Endothelial cell of umbilical vein (primary cell): ENCODE measurements at regions not wholly inside any gene's neighbourhood (a gene's known extent, or its start where the extent isn't known, plus 50 kb on each side); places are given as distances from the start of the nearest gene placed in this dataset.

Source experiments
- BruUV-seq: library from RNA; stranded (reverse); fragments of 400-500 nt; replicated peaks from 2 replicates; lab custom pipeline; 2021; lab: Mats Ljungman, UMichigan
- CTCF ChIA-PET: fragments of 300-600, 350-600 bp; sonication (Branson Sonifier 250); formaldehyde crosslinking; loops from one replicate; lab custom pipeline; 2021; ENCODE audit warnings: antibody characterized with exemption, inconsistent platforms; lab: Charles Lee
- POLR2A ChIA-PET: fragments of 300-600, 350-600 bp; sonication (Branson Sonifier 250); formaldehyde crosslinking; loops from one replicate; lab custom pipeline; 2021; ENCODE audit warnings: antibody characterized with exemption, inconsistent platforms; lab: Charles Lee
- DNase-seq: peaks from one replicate; pipeline ENCODE4 v3.0.0-alpha.2; 2011; ENCODE audit warnings: low read depth, low spot score
- FAIRE-seq: peaks from 2 replicates; lab custom pipeline; 2011; peaks lifted over from hg19 to GRCh38; lab: Jason Lieb, UNC
- H2AFZ ChIP-seq: 2 replicates; pipeline ENCODE4 v1.6.0; 2012; ENCODE audit warnings: low read depth, low read length, control low read depth, inconsistent platforms
- H3K27ac ChIP-seq: 2 replicates; pipeline ENCODE4 v1.5.1; 2011; ENCODE audit warnings: low read depth, mild to moderate bottlenecking, control low read depth, low read length, moderate library complexity; ENCODE audit not compliant: insufficient read depth
- H3K27me3 ChIP-seq, 2 experiments: 2 replicates each; pipeline versions ENCODE4 v1.6.0 to v1.6.1; 2011; ENCODE audit warnings: low read length in 2 of 2, mixed read lengths in 1 of 2; ENCODE audit not compliant: control insufficient read depth in 2 of 2, insufficient read depth in 2 of 2
- H3K36me3 ChIP-seq, 2 experiments: 2 replicates in 1 of 2; 3 replicates in 1 of 2; pipeline ENCODE4 v1.5.1; 2011; ENCODE audit warnings: low read length in 2 of 2, mild to moderate bottlenecking in 1 of 2, moderate library complexity in 1 of 2; ENCODE audit not compliant: control insufficient read depth in 2 of 2, insufficient read depth in 2 of 2; ENCODE audit errors: extremely low read depth in 1 of 2
- H3K4me1 ChIP-seq: 3 replicates; pipeline ENCODE4 v1.5.1; 2011; ENCODE audit warnings: mild to moderate bottlenecking, low read length; ENCODE audit not compliant: control insufficient read depth, insufficient read depth; ENCODE audit errors: extremely low read depth
- H3K4me2 ChIP-seq: 2 replicates; pipeline ENCODE4 v1.6.1; 2011; ENCODE audit warnings: low read length, control low read depth, mixed read lengths; ENCODE audit not compliant: insufficient read depth
- H3K4me3 ChIP-seq, 3 experiments: fragments of 200-600 bp in 1 of 3; sonication (generic), shearing (Covaris generic) in 1 of 3; replicated peaks in 1 of 3; 2 replicates each; pipeline ENCODE4 v1.5.1; 2011 to 2016; ENCODE audit warnings: control low read depth in 3 of 3, low read length in 3 of 3, mild to moderate bottlenecking in 2 of 3, inconsistent platforms in 1 of 3, low read depth in 1 of 3, moderate library complexity in 1 of 3; ENCODE audit not compliant: insufficient read depth in 1 of 3
- H3K79me2 ChIP-seq: 2 replicates; pipeline ENCODE4 v1.6.0; 2012; ENCODE audit warnings: low read length, inconsistent platforms; ENCODE audit not compliant: control insufficient read depth, insufficient read depth
- H3K9ac ChIP-seq: replicated peaks from 2 replicates; pipeline ENCODE3; 2011; ENCODE audit warnings: low read length, control low read depth; ENCODE audit not compliant: insufficient read depth; ENCODE audit errors: extremely low read depth
- H3K9me1 ChIP-seq: replicated peaks from 3 replicates; pipeline ENCODE4 v1.6.0; 2011; ENCODE audit warnings: mild to moderate bottlenecking, low read length; ENCODE audit not compliant: control insufficient read depth, insufficient read depth; ENCODE audit errors: extremely low read depth
- H3K9me3 ChIP-seq: replicated peaks from 2 replicates; pipeline ENCODE4 v1.5.1; 2012; ENCODE audit warnings: low read length, inconsistent platforms; ENCODE audit not compliant: control insufficient read depth, insufficient read depth
- H4K20me1 ChIP-seq: replicated peaks from 2 replicates; pipeline ENCODE3; 2011; ENCODE audit warnings: mild to moderate bottlenecking, low read length; ENCODE audit not compliant: control insufficient read depth, insufficient read depth; ENCODE audit errors: extremely low read depth
- EZH2 ChIP-seq: IDR thresholded peaks from 2 replicates; pipeline ENCODE4 v1.6.1; 2012; ENCODE audit warnings: borderline replicate concordance, low read depth, mild to moderate bottlenecking, moderate library complexity, low read length, inconsistent platforms; ENCODE audit not compliant: severe bottlenecking
- FOS ChIP-seq: IDR thresholded peaks from 2 replicates; pipeline ENCODE4 v1.6.1; 2011; ENCODE audit warnings: mild to moderate bottlenecking, low read length, moderate library complexity, borderline replicate concordance; ENCODE audit not compliant: insufficient read depth
- GATA2 ChIP-seq: IDR thresholded peaks from 2 replicates; pipeline ENCODE4 v1.7.0; 2011; ENCODE audit warnings: low read depth, mild to moderate bottlenecking, moderate library complexity, mixed read lengths, low read length; ENCODE audit not compliant: insufficient read length, insufficient read depth
- JUN ChIP-seq: IDR thresholded peaks from 2 replicates; pipeline ENCODE4 v1.6.1; 2011; ENCODE audit warnings: borderline replicate concordance, low read depth; ENCODE audit not compliant: insufficient read length, insufficient read depth
- MYC ChIP-seq: IDR thresholded peaks from one replicate; pipeline ENCODE4 v1.6.1; 2011; ENCODE audit warnings: mild to moderate bottlenecking, low read depth, low read length
- POLR2A ChIP-seq: IDR thresholded peaks from 2 replicates; pipeline ENCODE4 v1.6.1; 2012; ENCODE audit warnings: low read depth, mild to moderate bottlenecking, control low read depth, low read length
- POLR2AphosphoS5 ChIP-seq: IDR thresholded peaks from 2 replicates; pipeline ENCODE4 v1.6.1; 2012; ENCODE audit warnings: low read depth, mild to moderate bottlenecking, control low read depth, low read length, moderate library complexity; ENCODE audit not compliant: insufficient read depth
- dilution Hi-C: fragments of 300-500 bp; cut with MboI; formaldehyde crosslinking; loops from one replicate; pipeline ENCODE4 v1.15.0; 2019; ENCODE audit warnings: low sequenced_read_pairs; ENCODE audit not compliant: extremely low pct_ligation_motif_present
- intact Hi-C: fragments of 100-400 bp; cut with micrococcal nuclease; formaldehyde crosslinking; loops from one replicate; pipeline ENCODE4 v1.10.0; 2022
- TF ChIP-seq, protein P1 (sequence below), 2 donors: IDR thresholded peaks; 1 replicate in 1 of 2; 2 replicates in 1 of 2; pipeline ENCODE4 v1.5.1; 2011; ENCODE audit warnings: low read length in 2 of 2, mild to moderate bottlenecking in 2 of 2, moderate library complexity in 2 of 2, control low read depth in 1 of 2, inconsistent platforms in 1 of 2, low read depth in 1 of 2; ENCODE audit not compliant: insufficient read depth in 1 of 2; ENCODE audit errors: extremely low read depth in 1 of 2
- TF ChIP-seq, protein P2 (sequence below): IDR thresholded peaks from 2 replicates; pipeline ENCODE4 v1.6.1; 2011; ENCODE audit not compliant: insufficient read depth, insufficient read length

DNA sequence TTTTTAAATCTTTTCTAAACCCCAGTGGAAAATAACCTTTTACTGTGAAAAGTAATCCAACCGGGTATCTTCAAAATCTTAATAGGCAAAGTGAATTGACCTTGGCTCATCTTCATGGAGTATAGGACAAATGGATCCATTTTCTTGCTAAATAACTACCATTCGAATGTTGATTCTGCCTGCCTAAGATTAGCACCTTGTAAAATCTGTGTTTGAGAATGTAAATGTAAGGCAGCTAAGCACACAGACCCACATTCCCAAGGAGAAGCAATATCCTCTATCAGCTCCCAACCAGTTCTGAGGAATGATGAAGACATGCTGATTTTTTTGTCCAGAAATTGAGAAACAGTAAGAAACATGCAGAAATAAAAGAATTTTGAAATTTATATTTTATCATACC lies 509.8 kb upstream of the SMIM21 start:
- CTCF ChIA-PET, result no interaction called here
- no peak overlapping the region for H3K4me2 ChIP-seq
- no peaks in the 10 kb centered on the region for H4K20me1 ChIP-seq
- intact Hi-C loops, result no loop called here
- H2AFZ ChIP-seq, result no peak overlapping the region
- no peaks in the 10 kb centered on the region for H3K79me2 ChIP-seq
- H3K9ac ChIP-seq, result no peak overlapping the region
- POLR2A ChIA-PET, result no interaction called here
- no peaks in the 10 kb centered on the region for H3K27me3 ChIP-seq
- no peaks in the 10 kb centered on the region for H3K36me3 ChIP-seq
- no peaks in the 10 kb centered on the region for H3K9me1 ChIP-seq
- FAIRE-seq (no peak), DNase-seq (no peak)
- dilution Hi-C loops, result no loop called here
- no peak overlapping the region for H3K4me3 ChIP-seq
- no peak overlapping the region for H3K27ac ChIP-seq
- no TSS peak for BruUV-seq
- H3K9me3 ChIP-seq, result peaks cover 7% of the 10 kb centered on the region
- TF ChIP-seq, protein P1, sequence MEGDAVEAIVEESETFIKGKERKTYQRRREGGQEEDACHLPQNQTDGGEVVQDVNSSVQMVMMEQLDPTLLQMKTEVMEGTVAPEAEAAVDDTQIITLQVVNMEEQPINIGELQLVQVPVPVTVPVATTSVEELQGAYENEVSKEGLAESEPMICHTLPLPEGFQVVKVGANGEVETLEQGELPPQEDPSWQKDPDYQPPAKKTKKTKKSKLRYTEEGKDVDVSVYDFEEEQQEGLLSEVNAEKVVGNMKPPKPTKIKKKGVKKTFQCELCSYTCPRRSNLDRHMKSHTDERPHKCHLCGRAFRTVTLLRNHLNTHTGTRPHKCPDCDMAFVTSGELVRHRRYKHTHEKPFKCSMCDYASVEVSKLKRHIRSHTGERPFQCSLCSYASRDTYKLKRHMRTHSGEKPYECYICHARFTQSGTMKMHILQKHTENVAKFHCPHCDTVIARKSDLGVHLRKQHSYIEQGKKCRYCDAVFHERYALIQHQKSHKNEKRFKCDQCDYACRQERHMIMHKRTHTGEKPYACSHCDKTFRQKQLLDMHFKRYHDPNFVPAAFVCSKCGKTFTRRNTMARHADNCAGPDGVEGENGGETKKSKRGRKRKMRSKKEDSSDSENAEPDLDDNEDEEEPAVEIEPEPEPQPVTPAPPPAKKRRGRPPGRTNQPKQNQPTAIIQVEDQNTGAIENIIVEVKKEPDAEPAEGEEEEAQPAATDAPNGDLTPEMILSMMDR (IDR thresholded peaks at IDR 0.05; ENCODE audit: extremely low read depth in 1 of 2, insufficient read depth in 1 of 2, low read depth in 1 of 2, low read length in 2 of 2), result no peak
- TF ChIP-seq GATA2 (no peak), MYC (no peak), POLR2AphosphoS5 (no peak), EZH2 (no peak), JUN (no peak), POLR2A (no peak), FOS (no peak)
- TF ChIP-seq, protein P2, sequence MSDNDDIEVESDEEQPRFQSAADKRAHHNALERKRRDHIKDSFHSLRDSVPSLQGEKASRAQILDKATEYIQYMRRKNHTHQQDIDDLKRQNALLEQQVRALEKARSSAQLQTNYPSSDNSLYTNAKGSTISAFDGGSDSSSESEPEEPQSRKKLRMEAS, result no peak
- no peaks in the 10 kb centered on the region for H3K4me1 ChIP-seq
